H1 (cell line): ENCODE measurements at regions not wholly inside any gene's neighbourhood (a gene's known extent, or its start where the extent isn't known, plus 50 kb on each side); places are given as distances from the start of the nearest gene placed in this dataset.

Experiments used
- CTCF ChIA-PET: fragments of 300-600 bp; sonication (Branson Sonifier 250); formaldehyde crosslinking; loops from one replicate; lab custom pipeline; 2021; ENCODE audit not compliant: partially characterized antibody; lab: Charles Lee
- POLR2A ChIA-PET: fragments of 300-600 bp; sonication (Branson Sonifier 250); formaldehyde crosslinking; loops from one replicate; lab custom pipeline; 2021; ENCODE audit warnings: inconsistent platforms; ENCODE audit not compliant: partially characterized antibody; lab: Charles Lee
- DNase-seq, 2 experiments: peaks; one replicate each; pipeline versions ENCODE4 v3.0.0 to v3.0.0-alpha.2; 2010 to 2022; ENCODE audit warnings: low spot score in 2 of 2, low read depth in 1 of 2, mixed read lengths in 1 of 2
- FAIRE-seq: peaks from 2 replicates; lab custom pipeline; 2011; peaks lifted over from hg19 to GRCh38; lab: Jason Lieb, UNC
- H2AFZ ChIP-seq: 2 replicates; pipeline ENCODE4 v1.8.1; 2012; ENCODE audit warnings: low read length, inconsistent platforms
- H2AK5ac ChIP-seq: 2 replicates; pipeline ENCODE4 v1.6.1; 2013; ENCODE audit warnings: low read depth, low read length
- H2BK120ac ChIP-seq: replicated peaks from 2 replicates; pipeline ENCODE3; 2013; ENCODE audit warnings: low read depth, low read length, inconsistent platforms
- H2BK12ac ChIP-seq: 2 replicates; pipeline ENCODE4 v1.6.1; 2013; ENCODE audit warnings: low read depth, low read length
- H2BK15ac ChIP-seq: 2 replicates; pipeline ENCODE4 v1.6.1; 2013; ENCODE audit warnings: low read length
- H2BK20ac ChIP-seq: 2 replicates; pipeline ENCODE4 v1.6.1; 2013; ENCODE audit warnings: low read length
- H2BK5ac ChIP-seq: 2 replicates; pipeline ENCODE4 v1.6.1; 2013; ENCODE audit warnings: low read depth, low read length
- H3K14ac ChIP-seq: 2 replicates; pipeline ENCODE4 v1.6.1; 2013; ENCODE audit warnings: inconsistent platforms; ENCODE audit not compliant: insufficient read length
- H3K18ac ChIP-seq: 2 replicates; pipeline ENCODE4 v1.6.1; 2013; ENCODE audit warnings: low read length; ENCODE audit errors: extremely low read depth
- H3K23ac ChIP-seq: 2 replicates; pipeline ENCODE4 v1.6.1; 2013; ENCODE audit warnings: inconsistent platforms; ENCODE audit not compliant: insufficient read length
- H3K23me2 ChIP-seq: 2 replicates; pipeline ENCODE4 v1.6.1; 2013; ENCODE audit warnings: low read depth, low read length
- H3K27ac ChIP-seq: 2 replicates; pipeline ENCODE4 v1.6.1; 2011; ENCODE audit warnings: low read depth, low read length, inconsistent platforms
- H3K27me3 ChIP-seq, 4 experiments: replicated peaks in 1 of 4; 1 replicate in 1 of 4; 2 replicates in 3 of 4; pipeline versions ENCODE4 v1.6.1 to v1.8.1; 2011 to 2013; ENCODE audit warnings: low read length in 3 of 4, mild to moderate bottlenecking in 3 of 4, inconsistent platforms in 2 of 4, mixed read lengths in 2 of 4, moderate library complexity in 1 of 4; ENCODE audit not compliant: control insufficient read depth in 3 of 4, insufficient read depth in 3 of 4; ENCODE audit errors: extremely low read depth in 1 of 4
- H3K36me3 ChIP-seq, 4 experiments: 2 replicates each; pipeline versions ENCODE4 v1.6.1 to v1.8.1; 2011 to 2013; ENCODE audit warnings: mild to moderate bottlenecking in 4 of 4, low read length in 3 of 4, moderate library complexity in 2 of 4, control low read depth in 1 of 4, inconsistent platforms in 1 of 4; ENCODE audit not compliant: insufficient read depth in 4 of 4, control insufficient read depth in 2 of 4
- H3K4ac ChIP-seq: replicated peaks from 2 replicates; pipeline ENCODE3; 2013; ENCODE audit warnings: low read length, low read depth, mixed read lengths, inconsistent platforms; ENCODE audit not compliant: insufficient read length
- H3K4me1 ChIP-seq, 4 experiments: replicated peaks in 1 of 4; 1 replicate in 1 of 4; 2 replicates in 3 of 4; pipeline versions ENCODE4 v1.6.1 to v1.8.1; 2011 to 2013; ENCODE audit warnings: low read length in 3 of 4, inconsistent platforms in 2 of 4, mixed read lengths in 1 of 4; ENCODE audit not compliant: insufficient read depth in 4 of 4, control insufficient read depth in 3 of 4
- H3K4me2 ChIP-seq, 2 experiments: 2 replicates each; pipeline versions ENCODE4 v1.6.1 to v1.8.1; 2011 to 2013; ENCODE audit warnings: low read depth in 2 of 2, low read length in 2 of 2, control low read depth in 1 of 2, inconsistent platforms in 1 of 2, mild to moderate bottlenecking in 1 of 2; ENCODE audit not compliant: insufficient read depth in 1 of 2
- H3K4me3 ChIP-seq, 4 experiments: fragments of 200-600, 300-600 bp in 1 of 4; sonication (generic), shearing (Covaris generic), sonication (Bioruptor Twin) in 1 of 4; 2 replicates each; pipeline versions ENCODE4 v1.5.1 to v1.8.1; 2011 to 2016; ENCODE audit warnings: low read length in 4 of 4, low read depth in 3 of 4, control low read depth in 2 of 4, inconsistent platforms in 2 of 4, mild to moderate bottlenecking in 2 of 4, mixed read lengths in 1 of 4, moderate library complexity in 1 of 4; ENCODE audit not compliant: insufficient read depth in 2 of 4; ENCODE audit errors: extremely low read depth in 1 of 4
- H3K56ac ChIP-seq: replicated peaks from 2 replicates; pipeline ENCODE3; 2013; ENCODE audit warnings: low read depth, mild to moderate bottlenecking, mixed read lengths, low read length, inconsistent platforms; ENCODE audit not compliant: insufficient read length
- H3K79me1 ChIP-seq: 2 replicates; pipeline ENCODE4 v1.6.1; 2013; ENCODE audit warnings: low read depth, low read length, control low read depth
- H3K79me2 ChIP-seq, 2 experiments: 2 replicates each; pipeline versions ENCODE4 v1.6.1 to v1.8.1; 2012 to 2013; ENCODE audit warnings: low read length in 2 of 2, mild to moderate bottlenecking in 2 of 2, inconsistent platforms in 1 of 2; ENCODE audit not compliant: insufficient read depth in 2 of 2, control insufficient read depth in 1 of 2
- H3K9ac ChIP-seq, 4 experiments: replicated peaks in 1 of 4; 1 replicate in 1 of 4; 2 replicates in 3 of 4; pipeline versions ENCODE4 v1.6.1 to v1.8.1; 2011 to 2013; ENCODE audit warnings: low read depth in 3 of 4, low read length in 3 of 4, control low read depth in 2 of 4, mild to moderate bottlenecking in 2 of 4, moderate library complexity in 2 of 4, inconsistent platforms in 1 of 4; ENCODE audit errors: extremely low read depth in 1 of 4
- H3K9me3 ChIP-seq, 2 experiments: 2 replicates each; pipeline versions ENCODE4 v1.6.1 to v1.8.1; 2012 to 2013; ENCODE audit warnings: mild to moderate bottlenecking in 2 of 2, moderate library complexity in 2 of 2, control low read depth in 1 of 2, inconsistent platforms in 1 of 2, low read depth in 1 of 2, low read length in 1 of 2, mixed read lengths in 1 of 2; ENCODE audit not compliant: insufficient read depth in 2 of 2
- H4K20me1 ChIP-seq, 2 experiments: replicated peaks in 1 of 2; 2 replicates each; pipeline versions ENCODE3 to v1.8.1; 2011 to 2013; ENCODE audit warnings: inconsistent platforms in 2 of 2, low read length in 2 of 2, mild to moderate bottlenecking in 1 of 2; ENCODE audit not compliant: insufficient read depth in 2 of 2, control insufficient read depth in 1 of 2
- H4K5ac ChIP-seq: 2 replicates; pipeline ENCODE4 v1.6.1; 2013; ENCODE audit warnings: low read length, low read depth, mixed read lengths, inconsistent platforms; ENCODE audit not compliant: insufficient read length
- H4K8ac ChIP-seq: 2 replicates; pipeline ENCODE4 v1.8.0; 2013; ENCODE audit warnings: mild to moderate bottlenecking, moderate library complexity, low read length, inconsistent platforms; ENCODE audit not compliant: insufficient read depth; ENCODE audit errors: extremely low read depth
- H4K91ac ChIP-seq: replicated peaks from 2 replicates; pipeline ENCODE3; 2013; ENCODE audit warnings: low read length, mixed read lengths, inconsistent platforms; ENCODE audit not compliant: insufficient read length
- BCL11A ChIP-seq, 2 experiments: IDR thresholded peaks; one replicate each; pipeline ENCODE4 v1.6.1; 2011; ENCODE audit warnings: low read depth in 2 of 2, low read length in 2 of 2, mild to moderate bottlenecking in 2 of 2
- CBX5 ChIP-seq: fragments of 300-800, 300-1000 bp; sonication (generic); IDR thresholded peaks from 2 replicates; pipeline ENCODE4 v1.7.1; 2016; ENCODE audit warnings: antibody characterized with exemption, low read length, low read depth
- CEBPB ChIP-seq: IDR thresholded peaks from 2 replicates; pipeline ENCODE4 v1.6.1; 2012; ENCODE audit warnings: low read depth, low read length
- CHD1 ChIP-seq: IDR thresholded peaks from 2 replicates; pipeline ENCODE4 v1.6.1; 2012; ENCODE audit warnings: low read depth, low read length, improper control_type of control experiment
- GTF2F1 ChIP-seq: IDR thresholded peaks from 2 replicates; pipeline ENCODE4 v1.6.1; 2012; ENCODE audit warnings: low read depth, low read length, improper control_type of control experiment, borderline replicate concordance
- HDAC6 ChIP-seq: IDR thresholded peaks from one replicate; pipeline ENCODE4 v1.7.1; 2012; ENCODE audit warnings: low read depth, mild to moderate bottlenecking, inconsistent platforms, low read length, moderate library complexity
- KDM4A ChIP-seq: IDR thresholded peaks from one replicate; pipeline ENCODE4 v1.7.1; 2012; ENCODE audit warnings: low read depth, mild to moderate bottlenecking, moderate library complexity, low read length, inconsistent platforms; ENCODE audit not compliant: severe bottlenecking
- KDM5A ChIP-seq: fragments of 200-600 bp; IDR thresholded peaks from 2 replicates; pipeline ENCODE4 v1.7.1; 2012; ENCODE audit warnings: mild to moderate bottlenecking, low read length, inconsistent platforms, mixed read lengths
- MAFK ChIP-seq: IDR thresholded peaks from 2 replicates; pipeline ENCODE4 v1.6.1; 2012; ENCODE audit warnings: low read depth, mild to moderate bottlenecking, improper control_type of control experiment, low read length
- POLR2A ChIP-seq, 2 experiments: IDR thresholded peaks; 1 replicate in 1 of 2; 2 replicates in 1 of 2; pipeline ENCODE4 v1.6.1; 2011; ENCODE audit warnings: low read depth in 2 of 2, low read length in 2 of 2, mild to moderate bottlenecking in 2 of 2; ENCODE audit errors: control extremely low read depth in 1 of 2
- TBP ChIP-seq: IDR thresholded peaks from 2 replicates; pipeline ENCODE4 v1.6.1; 2011; ENCODE audit warnings: low read depth, low read length, improper control_type of control experiment
- TCF12 ChIP-seq: IDR thresholded peaks from 2 replicates; pipeline ENCODE4 v1.6.1; 2011; ENCODE audit warnings: low read depth, mild to moderate bottlenecking, low read length
- YY1 ChIP-seq: IDR thresholded peaks from 2 replicates; pipeline ENCODE4 v1.6.1; 2011; ENCODE audit warnings: low read depth, mild to moderate bottlenecking, low read length
- WGBS, 2 experiments: shearing (Covaris generic) in 1 of 2; methylation state at CpG; one replicate each; pipeline versions ENCODE4 v1.1.6 to v1.1.7; 2013 to 2015; ENCODE audit warnings: low lambda C conversion rate in 2 of 2, mixed read lengths in 2 of 2, inconsistent platforms in 1 of 2, low coverage in 1 of 2, missing lambda C conversion rate in 1 of 2; ENCODE audit not compliant: insufficient replicate concordance in 2 of 2, insufficient coverage in 1 of 2, insufficient read length in 1 of 2; ENCODE audit errors: extremely low coverage in 1 of 2, missing lambda C conversion rate in 1 of 2; 5-methylcytosine and 5-hydroxymethylcytosine counted together
- TF ChIP-seq, protein P1 (sequence below): IDR thresholded peaks from 2 replicates; pipeline ENCODE4 v1.6.1; 2012; ENCODE audit warnings: low read length, inconsistent platforms

DNA sequence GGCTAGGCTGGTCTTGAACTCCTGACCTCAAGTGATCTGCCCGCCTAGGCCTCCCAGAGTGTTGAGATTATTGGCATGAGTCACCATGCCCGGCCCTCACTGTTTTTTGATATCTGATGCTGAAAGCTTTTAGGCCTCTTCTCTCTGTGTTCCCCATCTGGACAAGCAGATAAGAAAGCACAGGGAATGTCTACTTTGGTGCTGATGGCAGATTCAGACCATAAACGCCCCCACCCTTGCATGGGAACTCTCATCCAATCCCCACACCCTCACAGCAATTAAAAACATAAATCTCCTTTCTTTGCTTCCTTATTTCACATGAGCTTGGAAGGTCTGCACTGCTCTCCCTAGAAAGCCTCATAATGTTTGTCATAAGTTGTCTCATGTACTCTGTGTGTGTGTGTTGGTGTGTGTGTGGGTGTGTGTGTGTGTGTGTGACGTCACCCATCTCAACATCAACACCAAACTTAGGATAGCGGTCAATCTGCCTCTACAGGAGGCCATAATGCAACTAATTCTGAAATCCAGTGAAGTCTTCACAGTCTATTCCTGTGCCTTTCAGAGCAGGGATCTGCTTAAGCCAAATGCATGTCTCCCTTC lies 335.6 kb upstream of the USP9Y start:
- Histone ChIP-seq H4K5ac (no peak overlapping the region), H3K9me3 (peaks cover 0 to 13% of the 10 kb centered on the region in 2 experiments; a peak in 2 of 4 replicates), H3K36me3 (no peaks in the 10 kb centered on the region), H3K4me3 (no peak overlapping the region), H3K79me1 (no peaks in the 10 kb centered on the region), H3K14ac (no peak overlapping the region), H2BK12ac (no peak overlapping the region), H3K4ac (no peak overlapping the region), H3K27ac (no peak overlapping the region), H3K27me3 (no peaks in the 10 kb centered on the region), H3K56ac (no peak overlapping the region), H3K4me2 (no peak overlapping the region), H3K23me2 (no peaks in the 10 kb centered on the region), H3K23ac (no peak overlapping the region), H2AFZ (no peak overlapping the region), H3K4me1 (no peaks in the 10 kb centered on the region), H2BK15ac (no peak overlapping the region), H2BK5ac (no peak overlapping the region), H3K18ac (no peak overlapping the region), H2AK5ac (no peak overlapping the region), H2BK120ac (no peak overlapping the region), H4K20me1 (no peaks in the 10 kb centered on the region), H4K8ac (no peak overlapping the region), H3K9ac (no peak overlapping the region), H2BK20ac (no peak overlapping the region), H4K91ac (no peak overlapping the region), H3K79me2 (no peaks in the 10 kb centered on the region)
- no peak for DNase-seq
- 54% methylated on average over 4 of the region's 5 CpGs; no CpG with 5 or more reads in 1 of the 2 experiments for WGBS, 2 experiments
- POLR2A ChIA-PET = no interaction called here
- CTCF ChIA-PET = no interaction called here
- FAIRE-seq = peak; percentile 78
- TF ChIP-seq YY1 (no peak), HDAC6 (no peak), TBP (no peak), KDM4A (no peak), MAFK (no peak), CEBPB (no peak), KDM5A (no peak), TCF12 (no peak), CHD1 (no peak), CBX5 (no peak), GTF2F1 (no peak), BCL11A (IDR thresholded peaks at IDR 0.05; ENCODE audit: low read depth in 2 of 2, low read length in 2 of 2) (no peak), POLR2A (IDR thresholded peaks at IDR 0.05; ENCODE audit: control extremely low read depth in 1 of 2, low read depth in 2 of 2, low read length in 2 of 2) (no peak)
- TF ChIP-seq, protein P1, sequence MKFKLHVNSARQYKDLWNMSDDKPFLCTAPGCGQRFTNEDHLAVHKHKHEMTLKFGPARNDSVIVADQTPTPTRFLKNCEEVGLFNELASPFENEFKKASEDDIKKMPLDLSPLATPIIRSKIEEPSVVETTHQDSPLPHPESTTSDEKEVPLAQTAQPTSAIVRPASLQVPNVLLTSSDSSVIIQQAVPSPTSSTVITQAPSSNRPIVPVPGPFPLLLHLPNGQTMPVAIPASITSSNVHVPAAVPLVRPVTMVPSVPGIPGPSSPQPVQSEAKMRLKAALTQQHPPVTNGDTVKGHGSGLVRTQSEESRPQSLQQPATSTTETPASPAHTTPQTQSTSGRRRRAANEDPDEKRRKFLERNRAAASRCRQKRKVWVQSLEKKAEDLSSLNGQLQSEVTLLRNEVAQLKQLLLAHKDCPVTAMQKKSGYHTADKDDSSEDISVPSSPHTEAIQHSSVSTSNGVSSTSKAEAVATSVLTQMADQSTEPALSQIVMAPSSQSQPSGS = no peak
